ENCODE measurements at regions not wholly inside any gene's neighbourhood (a gene's known extent, or its start where the extent isn't known, plus 50 kb on each side); places are given as distances from the start of the nearest gene placed in this dataset.

GRCh38 chr11:135075740-135076139, 663.7 kb upstream of the B3GAT1 start:
- intact Hi-C loops (cut with micrococcal nuclease), result no loop called here
- Histone ChIP-seq H3K4me3 (peak overlapping the region; percentile 42), H3K9me3 (replicated peaks) (no peaks in the 10 kb centered on the region), H3K27ac (replicated peaks) (peak overlapping the region; percentile 58), H3K27me3 (ENCODE audit: low read depth) (no peaks in the 10 kb centered on the region), H3K4me1 (no peaks in the 10 kb centered on the region), H3K36me3 (no peaks in the 10 kb centered on the region)
- TF ChIP-seq, protein P1, sequence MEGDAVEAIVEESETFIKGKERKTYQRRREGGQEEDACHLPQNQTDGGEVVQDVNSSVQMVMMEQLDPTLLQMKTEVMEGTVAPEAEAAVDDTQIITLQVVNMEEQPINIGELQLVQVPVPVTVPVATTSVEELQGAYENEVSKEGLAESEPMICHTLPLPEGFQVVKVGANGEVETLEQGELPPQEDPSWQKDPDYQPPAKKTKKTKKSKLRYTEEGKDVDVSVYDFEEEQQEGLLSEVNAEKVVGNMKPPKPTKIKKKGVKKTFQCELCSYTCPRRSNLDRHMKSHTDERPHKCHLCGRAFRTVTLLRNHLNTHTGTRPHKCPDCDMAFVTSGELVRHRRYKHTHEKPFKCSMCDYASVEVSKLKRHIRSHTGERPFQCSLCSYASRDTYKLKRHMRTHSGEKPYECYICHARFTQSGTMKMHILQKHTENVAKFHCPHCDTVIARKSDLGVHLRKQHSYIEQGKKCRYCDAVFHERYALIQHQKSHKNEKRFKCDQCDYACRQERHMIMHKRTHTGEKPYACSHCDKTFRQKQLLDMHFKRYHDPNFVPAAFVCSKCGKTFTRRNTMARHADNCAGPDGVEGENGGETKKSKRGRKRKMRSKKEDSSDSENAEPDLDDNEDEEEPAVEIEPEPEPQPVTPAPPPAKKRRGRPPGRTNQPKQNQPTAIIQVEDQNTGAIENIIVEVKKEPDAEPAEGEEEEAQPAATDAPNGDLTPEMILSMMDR (IDR thresholded peaks at IDR 0.05; ENCODE audit: borderline replicate concordance), result peak; percentile 70
- peak; percentile 76 for DNase-seq

DNA sequence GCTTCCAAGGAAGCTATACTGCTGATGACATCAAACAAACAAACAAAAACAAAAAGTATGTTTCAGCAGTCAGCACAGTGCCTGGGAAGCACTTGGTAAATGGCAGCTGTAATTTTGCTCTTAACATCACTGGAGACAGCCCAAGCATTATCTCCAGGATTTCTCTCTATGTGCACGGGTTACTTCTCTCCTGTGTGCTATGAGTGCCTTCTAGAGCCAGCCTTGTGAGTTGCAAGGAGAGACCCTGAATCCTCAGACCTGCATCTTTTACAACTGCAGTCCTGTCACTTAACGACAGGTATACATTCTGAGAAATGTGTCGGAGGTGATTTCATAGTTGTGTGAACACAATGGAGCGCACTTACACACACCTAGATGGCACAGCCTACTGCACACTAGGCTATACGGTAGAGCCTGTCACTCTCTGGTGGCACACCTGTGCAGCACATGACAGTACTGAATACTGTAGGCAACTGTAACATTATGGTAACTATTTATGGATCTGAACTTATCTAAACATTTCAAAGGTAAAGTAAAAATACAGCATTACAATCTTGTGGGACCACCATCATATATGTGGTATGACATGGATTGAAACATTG, 662.5 kb upstream of the B3GAT1 start:
- Histone ChIP-seq H3K27ac (replicated peaks) (no peak overlapping the region), H3K9me3 (replicated peaks) (no peaks in the 10 kb centered on the region), H3K36me3 (no peaks in the 10 kb centered on the region), H3K27me3 (ENCODE audit: low read depth) (no peaks in the 10 kb centered on the region), H3K4me3 (no peak overlapping the region), H3K4me1 (no peaks in the 10 kb centered on the region)
- no peak for DNase-seq
- TF ChIP-seq, protein P1 (IDR thresholded peaks at IDR 0.05; ENCODE audit: borderline replicate concordance), result peak; percentile 34
- intact Hi-C loops (cut with micrococcal nuclease), result no loop called here

DNA sequence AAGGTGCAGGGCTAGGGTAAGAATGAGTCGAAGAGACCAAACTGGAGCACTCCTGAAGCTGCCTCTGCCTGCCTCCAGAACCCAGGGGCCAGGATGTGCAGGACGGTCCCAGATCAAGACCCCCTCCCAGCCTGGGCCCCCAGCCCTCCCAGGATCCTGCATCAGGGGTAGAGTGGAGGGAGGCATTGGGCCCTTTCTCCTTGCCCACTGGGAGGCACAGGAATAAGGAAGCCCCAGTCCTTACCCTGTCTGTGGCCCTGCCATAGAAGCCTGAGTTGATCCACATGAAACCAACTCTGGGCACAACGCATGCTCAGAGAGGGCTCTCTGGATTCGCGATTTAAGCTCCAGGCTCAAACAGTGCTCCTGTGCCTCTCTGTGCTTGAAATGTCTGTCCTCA, 661.8 kb upstream of the B3GAT1 start:
- Histone ChIP-seq H3K4me3 (no peak overlapping the region), H3K9me3 (replicated peaks) (no peaks in the 10 kb centered on the region), H3K4me1 (no peaks in the 10 kb centered on the region), H3K27me3 (ENCODE audit: low read depth) (no peaks in the 10 kb centered on the region), H3K36me3 (no peaks in the 10 kb centered on the region), H3K27ac (replicated peaks) (no peak overlapping the region)
- DNase-seq, result no peak
- TF ChIP-seq, protein P1 (IDR thresholded peaks at IDR 0.05; ENCODE audit: borderline replicate concordance), result no peak
- intact Hi-C loops (cut with micrococcal nuclease), result no loop called here

GRCh38 chr11:135073381-135073780, 661.3 kb upstream of the B3GAT1 start:
- DNase-seq, result no peak
- Histone ChIP-seq H3K27me3 (ENCODE audit: low read depth) (no peaks in the 10 kb centered on the region), H3K4me3 (no peak overlapping the region), H3K27ac (replicated peaks) (no peak overlapping the region), H3K4me1 (no peaks in the 10 kb centered on the region), H3K36me3 (no peaks in the 10 kb centered on the region), H3K9me3 (replicated peaks) (no peaks in the 10 kb centered on the region)
- intact Hi-C loops (cut with micrococcal nuclease), result no loop called here
- TF ChIP-seq, protein P1 (IDR thresholded peaks at IDR 0.05; ENCODE audit: borderline replicate concordance), result no peak

- Histone ChIP-seq H3K9me3 (replicated peaks) (no peaks in the 10 kb centered on the region), H3K27ac (replicated peaks) (no peak overlapping the region), H3K27me3 (ENCODE audit: low read depth) (no peaks in the 10 kb centered on the region), H3K4me1 (no peaks in the 10 kb centered on the region), H3K36me3 (no peaks in the 10 kb centered on the region), H3K4me3 (no peak overlapping the region)
- no peak for DNase-seq
- intact Hi-C loops (cut with micrococcal nuclease), result no loop called here
- TF ChIP-seq, protein P1 (IDR thresholded peaks at IDR 0.05; ENCODE audit: borderline replicate concordance), result no peak
Measured at GRCh38 chr11:135069890-135070289, 657.8 kb upstream of the B3GAT1 start.

Measured in left ventricle myocardium inferior (tissue), 1 donor.